WTC11 (cell line): ENCODE measurements at regions not wholly inside any gene's neighbourhood (a gene's known extent, or its start where the extent isn't known, plus 50 kb on each side); places are given as distances from the start of the nearest gene placed in this dataset.

ENCODE experiments used
- ATAC-seq: fragments of 200-7000 bp; cut with Tn5 transposase; 2 replicates; pipeline ENCODE4 v1.10.0; 2021; ENCODE audit warnings: mild to moderate bottlenecking, moderate library complexity
- CTCF ChIA-PET: fragments of 300-600 bp; sonication (Branson Sonifier 250); formaldehyde crosslinking; loops from one replicate; lab custom pipeline; 2021; ENCODE audit warnings: antibody characterized with exemption; lab: Charles Lee
- POLR2A ChIA-PET: fragments of 350-600 bp; sonication (Branson Sonifier 250); formaldehyde crosslinking; loops from one replicate; lab custom pipeline; 2021; ENCODE audit warnings: antibody characterized with exemption; lab: Charles Lee
- DNase-seq: peaks from one replicate; pipeline ENCODE4 v3.0.0; 2021; ENCODE audit warnings: low spot score
- H3K27ac Mint-ChIP-seq: 2 replicates; pipeline ENCODE4 v1.8.0; 2021; ENCODE audit warnings: mixed read lengths
- H3K27me3 Mint-ChIP-seq: 2 replicates; pipeline ENCODE4 v1.8.0; 2021; ENCODE audit warnings: low read depth, mild to moderate bottlenecking, moderate library complexity, mixed read lengths
- H3K36me3 Mint-ChIP-seq: 2 replicates; pipeline ENCODE4 v1.8.0; 2021; ENCODE audit warnings: mixed read lengths
- H3K4me1 Mint-ChIP-seq: 2 replicates; pipeline ENCODE4 v1.8.0; 2022; ENCODE audit warnings: mixed read lengths
- H3K4me3 Mint-ChIP-seq: 2 replicates; pipeline ENCODE4 v1.8.0; 2021; ENCODE audit warnings: mild to moderate bottlenecking, moderate library complexity, mixed read lengths
- H3K9me3 Mint-ChIP-seq: 2 replicates; pipeline ENCODE4 v1.8.0; 2021; ENCODE audit warnings: mixed read lengths
- AFF4 ChIP-seq: sonication (generic); formaldehyde crosslinking; IDR thresholded peaks from 2 replicates; pipeline ENCODE4 v1.8.1; 2023; ENCODE audit warnings: mild to moderate bottlenecking, missing genetic modification reagents, borderline replicate concordance
- ATF2 ChIP-seq: sonication (generic); formaldehyde crosslinking; IDR thresholded peaks from 2 replicates; pipeline ENCODE4 v1.8.1; 2022; ENCODE audit warnings: low read depth, missing genetic modification reagents, borderline replicate concordance
- CREB1 ChIP-seq: sonication (generic); formaldehyde crosslinking; IDR thresholded peaks from 2 replicates; pipeline ENCODE4 v1.8.0; 2023; ENCODE audit warnings: mild to moderate bottlenecking, missing genetic modification reagents
- E2F4 ChIP-seq: sonication (generic); formaldehyde crosslinking; IDR thresholded peaks from 2 replicates; pipeline ENCODE4 v1.8.1; 2022; ENCODE audit warnings: low read depth, mild to moderate bottlenecking, moderate library complexity, missing genetic modification reagents, borderline replicate concordance
- ETV6 ChIP-seq: sonication (generic); formaldehyde crosslinking; IDR thresholded peaks from 2 replicates; pipeline ENCODE4 v1.8.1; 2022; ENCODE audit warnings: mild to moderate bottlenecking, missing genetic modification reagents
- FOXK1 ChIP-seq: sonication (generic); formaldehyde crosslinking; IDR thresholded peaks from 2 replicates; pipeline ENCODE4 v1.8.0; 2022; ENCODE audit warnings: mild to moderate bottlenecking, moderate library complexity, missing genetic modification reagents
- GABPB1 ChIP-seq: sonication (generic); formaldehyde crosslinking; IDR thresholded peaks from 2 replicates; pipeline ENCODE4 v1.8.1; 2023; ENCODE audit warnings: mild to moderate bottlenecking, missing genetic modification reagents
- GTF2I ChIP-seq: fragments of 250-450 bp; sonication (Bioruptor Pico); conservative IDR thresholded peaks from 2 replicates; pipeline ENCODE4 v1.4.0; 2021; ENCODE audit warnings: mild to moderate bottlenecking
- HMGA2 ChIP-seq: fragments of 250-450 bp; sonication (Bioruptor Pico); IDR thresholded peaks from 2 replicates; pipeline ENCODE4 v1.4.0; 2021; ENCODE audit warnings: mild to moderate bottlenecking, moderate library complexity
- IRF1 ChIP-seq: sonication (generic); formaldehyde crosslinking; IDR thresholded peaks from 2 replicates; pipeline ENCODE4 v1.8.0; 2023; ENCODE audit warnings: missing genetic modification reagents
- JAZF1 ChIP-seq: fragments of 250-450 bp; sonication (Bioruptor Pico); IDR thresholded peaks from 2 replicates; pipeline ENCODE4 v1.9.0; 2021; ENCODE audit warnings: moderate library complexity, mild to moderate bottlenecking, inconsistent platforms
- JUN ChIP-seq: sonication (generic); formaldehyde crosslinking; IDR thresholded peaks from 2 replicates; pipeline ENCODE4 v1.8.0; 2023; ENCODE audit warnings: mild to moderate bottlenecking, missing genetic modification reagents
- MXD4 ChIP-seq: fragments of 250-450 bp; sonication (Bioruptor Pico); IDR thresholded peaks from 2 replicates; pipeline ENCODE4 v1.8.0; 2021; ENCODE audit warnings: mild to moderate bottlenecking, moderate library complexity, borderline replicate concordance
- NFATC4 ChIP-seq: fragments of 250-450 bp; sonication (Bioruptor Pico); IDR thresholded peaks from 2 replicates; pipeline ENCODE4 v1.9.0; 2021; ENCODE audit warnings: mild to moderate bottlenecking
- NFE2L1 ChIP-seq: sonication (generic); formaldehyde crosslinking; IDR thresholded peaks from 2 replicates; pipeline ENCODE4 v1.8.1; 2023; ENCODE audit warnings: missing genetic modification reagents
- PRRX2 ChIP-seq: fragments of 250-450 bp; sonication (Bioruptor Pico); IDR thresholded peaks from 2 replicates; pipeline ENCODE4 v1.8.0; 2021; ENCODE audit warnings: mild to moderate bottlenecking
- RELA ChIP-seq: sonication (generic); formaldehyde crosslinking; IDR thresholded peaks from 2 replicates; pipeline ENCODE4 v1.8.1; 2022; ENCODE audit warnings: missing genetic modification reagents, mild to moderate bottlenecking, borderline replicate concordance
- SMAD3 ChIP-seq: sonication (generic); formaldehyde crosslinking; IDR thresholded peaks from 2 replicates; pipeline ENCODE4 v1.8.0; 2022; ENCODE audit warnings: missing genetic modification reagents, mild to moderate bottlenecking, borderline replicate concordance
- USF2 ChIP-seq: sonication (generic); formaldehyde crosslinking; IDR thresholded peaks from 2 replicates; pipeline ENCODE4 v1.8.1; 2023; ENCODE audit warnings: mild to moderate bottlenecking, missing genetic modification reagents, moderate library complexity
- ZNF138 ChIP-seq: sonication (generic); formaldehyde crosslinking; conservative IDR thresholded peaks from 2 replicates; pipeline ENCODE4 v1.8.1; 2022; ENCODE audit warnings: mild to moderate bottlenecking, moderate library complexity, missing genetic modification reagents
- ZNF263 ChIP-seq: sonication (generic); formaldehyde crosslinking; IDR thresholded peaks from 2 replicates; pipeline ENCODE4 v1.8.1; 2022; ENCODE audit warnings: low read depth, mild to moderate bottlenecking, moderate library complexity, missing genetic modification reagents
- ZNF317 ChIP-seq: sonication (generic); formaldehyde crosslinking; IDR thresholded peaks from 2 replicates; pipeline ENCODE4 v1.8.1; 2023; ENCODE audit warnings: low read depth, mild to moderate bottlenecking, moderate library complexity, missing genetic modification reagents, borderline replicate concordance
- ZNF532 ChIP-seq: fragments of 250-450 bp; sonication (Bioruptor Pico); IDR thresholded peaks from 2 replicates; pipeline ENCODE4 v1.9.0; 2021; ENCODE audit warnings: mild to moderate bottlenecking, borderline replicate concordance

- no peak for DNase-seq
- TF ChIP-seq NFE2L1 (CRISPR knock-in tag) (no peak), USF2 (CRISPR knock-in tag) (no peak), GTF2I (no peak), JAZF1 (CRISPR knock-in tag) (no peak), PRRX2 (CRISPR knock-in tag) (no peak), FOXK1 (CRISPR knock-in tag) (no peak), E2F4 (CRISPR knock-in tag) (no peak), ATF2 (no peak), HMGA2 (CRISPR knock-in tag) (no peak), CREB1 (CRISPR knock-in tag) (no peak), GABPB1 (no peak), JUN (CRISPR knock-in tag) (no peak)
- ATAC-seq: no peak
Measured at GRCh38 chr4:73315091-73315490, 56.5 kb upstream of the ANKRD17 start.

GRCh38 chr4:73312967-73313366 is 54.4 kb upstream of the ANKRD17 start:
- H3K9me3 Mint-ChIP-seq: peaks cover 4% of the 10 kb centered on the region
- DNase-seq (no peak), ATAC-seq (no peak)
- no peak overlapping the region for H3K27ac Mint-ChIP-seq
- H3K27me3 Mint-ChIP-seq: no peaks in the 10 kb centered on the region
- ChIA-PET CTCF (interaction anchor here (1.6 to 2.6 kb wide), 3 partner anchors 28 to 261 kb away, joined by 5 to 9 read pairs (median 6); no protein-coding TSS in a partner anchor), POLR2A (no interaction called here)
- H3K4me3 Mint-ChIP-seq: no peak overlapping the region
- H3K4me1 Mint-ChIP-seq: no peaks in the 10 kb centered on the region
- no peaks in the 10 kb centered on the region for H3K36me3 Mint-ChIP-seq
- TF ChIP-seq ZNF263 (CRISPR knock-in tag) (no peak), IRF1 (no peak), MXD4 (no peak), AFF4 (CRISPR knock-in tag) (no peak), ZNF138 (CRISPR knock-in tag) (no peak), SMAD3 (CRISPR knock-in tag) (no peak), HMGA2 (CRISPR knock-in tag) (no peak), ZNF317 (CRISPR knock-in tag) (no peak), NFATC4 (no peak), USF2 (CRISPR knock-in tag) (no peak), RELA (CRISPR knock-in tag) (no peak), ETV6 (CRISPR knock-in tag) (no peak), ZNF532 (CRISPR knock-in tag) (no peak)

More at GRCh38 chr4:73315091-73315490, 56.5 kb upstream of the ANKRD17 start:
- Mint-ChIP-seq H3K4me1 (no peaks in the 10 kb centered on the region), H3K9me3 (peaks cover 18% of the 10 kb centered on the region), H3K36me3 (peaks cover 16% of the 10 kb centered on the region), H3K4me3 (no peak overlapping the region), H3K27me3 (peaks cover 3% of the 10 kb centered on the region), H3K27ac (no peak overlapping the region)
- ChIA-PET POLR2A (no interaction called here), CTCF (no interaction called here)
